ENCODE measurements at regions not wholly inside any gene's neighbourhood (a gene's known extent, or its start where the extent isn't known, plus 50 kb on each side); places are given as distances from the start of the nearest gene placed in this dataset.

- BruUV-seq (replicated peaks), result no TSS peak
- H3K36me3 ChIP-seq (ENCODE audit: control insufficient read depth in 2 of 2, extremely low read depth in 1 of 2, insufficient read depth in 2 of 2, low read length in 2 of 2), result no peaks in the 10 kb centered on the region
- intact Hi-C loops (cut with micrococcal nuclease), result no loop called here
- dilution Hi-C loops (cut with MboI; ENCODE audit: extremely low pct_ligation_motif_present, low sequenced_read_pairs), result no loop called here
- no peaks in the 10 kb centered on the region for H3K79me2 ChIP-seq (ENCODE audit: control insufficient read depth, insufficient read depth, low read length)
- H2AFZ ChIP-seq (ENCODE audit: low read depth, low read length), result no peak overlapping the region
- H3K9me3 ChIP-seq (replicated peaks; ENCODE audit: control insufficient read depth, insufficient read depth, low read length), result no peaks in the 10 kb centered on the region
- H4K20me1 ChIP-seq (replicated peaks; ENCODE audit: control insufficient read depth, extremely low read depth, insufficient read depth, low read length), result no peaks in the 10 kb centered on the region
- no peak for FAIRE-seq
- no peak overlapping the region for H3K4me3 ChIP-seq (replicated peaks in 1 of 3; ENCODE audit: insufficient read depth in 1 of 3, low read depth in 1 of 3, low read length in 3 of 3)
- no peak overlapping the region for H3K9ac ChIP-seq (replicated peaks; ENCODE audit: extremely low read depth, insufficient read depth, low read length)
- no peaks in the 10 kb centered on the region for H3K9me1 ChIP-seq (replicated peaks; ENCODE audit: control insufficient read depth, extremely low read depth, insufficient read depth, low read length)
- ChIA-PET POLR2A (no interaction called here), CTCF (no interaction called here)
- TF ChIP-seq, protein P1, sequence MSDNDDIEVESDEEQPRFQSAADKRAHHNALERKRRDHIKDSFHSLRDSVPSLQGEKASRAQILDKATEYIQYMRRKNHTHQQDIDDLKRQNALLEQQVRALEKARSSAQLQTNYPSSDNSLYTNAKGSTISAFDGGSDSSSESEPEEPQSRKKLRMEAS (IDR thresholded peaks at IDR 0.05; ENCODE audit: insufficient read depth, insufficient read length), result no peak
- TF ChIP-seq EZH2 (IDR thresholded peaks at IDR 0.05; ENCODE audit: borderline replicate concordance, low read depth, low read length, severe bottlenecking) (no peak), GATA2 (IDR thresholded peaks at IDR 0.05; ENCODE audit: insufficient read depth, insufficient read length, low read depth, low read length) (no peak), FOS (IDR thresholded peaks at IDR 0.05; ENCODE audit: borderline replicate concordance, insufficient read depth, low read length) (no peak), POLR2AphosphoS5 (IDR thresholded peaks at IDR 0.05; ENCODE audit: insufficient read depth, low read depth, low read length) (no peak), MYC (IDR thresholded peaks at IDR 0.05; ENCODE audit: low read depth, low read length) (no peak), CTCF (IDR thresholded peaks at IDR 0.05; ENCODE audit: extremely low read depth in 1 of 2, insufficient read depth in 1 of 2, low read depth in 1 of 2, low read length in 2 of 2) (no peak), POLR2A (IDR thresholded peaks at IDR 0.05; ENCODE audit: low read depth, low read length) (no peak), JUN (IDR thresholded peaks at IDR 0.05; ENCODE audit: borderline replicate concordance, insufficient read depth, insufficient read length, low read depth) (no peak)
- no peaks in the 10 kb centered on the region for H3K27me3 ChIP-seq (ENCODE audit: control insufficient read depth in 2 of 2, insufficient read depth in 2 of 2, low read length in 2 of 2)
- no peak overlapping the region for H3K4me2 ChIP-seq (ENCODE audit: insufficient read depth, low read length)
- no peaks in the 10 kb centered on the region for H3K4me1 ChIP-seq (ENCODE audit: control insufficient read depth, extremely low read depth, insufficient read depth, low read length)
- DNase-seq (ENCODE audit: low read depth, low spot score), result no peak
- no peak overlapping the region for H3K27ac ChIP-seq (ENCODE audit: insufficient read depth, low read depth, low read length)
These were observed 514.3 kb upstream of the SEL1L start for GRCh38 chr14:82047777-82048470.
